ENCODE measurements at regions not wholly inside any gene's neighbourhood (a gene's known extent, or its start where the extent isn't known, plus 50 kb on each side); places are given as distances from the start of the nearest gene placed in this dataset.

- TF ChIP-seq, protein P1, sequence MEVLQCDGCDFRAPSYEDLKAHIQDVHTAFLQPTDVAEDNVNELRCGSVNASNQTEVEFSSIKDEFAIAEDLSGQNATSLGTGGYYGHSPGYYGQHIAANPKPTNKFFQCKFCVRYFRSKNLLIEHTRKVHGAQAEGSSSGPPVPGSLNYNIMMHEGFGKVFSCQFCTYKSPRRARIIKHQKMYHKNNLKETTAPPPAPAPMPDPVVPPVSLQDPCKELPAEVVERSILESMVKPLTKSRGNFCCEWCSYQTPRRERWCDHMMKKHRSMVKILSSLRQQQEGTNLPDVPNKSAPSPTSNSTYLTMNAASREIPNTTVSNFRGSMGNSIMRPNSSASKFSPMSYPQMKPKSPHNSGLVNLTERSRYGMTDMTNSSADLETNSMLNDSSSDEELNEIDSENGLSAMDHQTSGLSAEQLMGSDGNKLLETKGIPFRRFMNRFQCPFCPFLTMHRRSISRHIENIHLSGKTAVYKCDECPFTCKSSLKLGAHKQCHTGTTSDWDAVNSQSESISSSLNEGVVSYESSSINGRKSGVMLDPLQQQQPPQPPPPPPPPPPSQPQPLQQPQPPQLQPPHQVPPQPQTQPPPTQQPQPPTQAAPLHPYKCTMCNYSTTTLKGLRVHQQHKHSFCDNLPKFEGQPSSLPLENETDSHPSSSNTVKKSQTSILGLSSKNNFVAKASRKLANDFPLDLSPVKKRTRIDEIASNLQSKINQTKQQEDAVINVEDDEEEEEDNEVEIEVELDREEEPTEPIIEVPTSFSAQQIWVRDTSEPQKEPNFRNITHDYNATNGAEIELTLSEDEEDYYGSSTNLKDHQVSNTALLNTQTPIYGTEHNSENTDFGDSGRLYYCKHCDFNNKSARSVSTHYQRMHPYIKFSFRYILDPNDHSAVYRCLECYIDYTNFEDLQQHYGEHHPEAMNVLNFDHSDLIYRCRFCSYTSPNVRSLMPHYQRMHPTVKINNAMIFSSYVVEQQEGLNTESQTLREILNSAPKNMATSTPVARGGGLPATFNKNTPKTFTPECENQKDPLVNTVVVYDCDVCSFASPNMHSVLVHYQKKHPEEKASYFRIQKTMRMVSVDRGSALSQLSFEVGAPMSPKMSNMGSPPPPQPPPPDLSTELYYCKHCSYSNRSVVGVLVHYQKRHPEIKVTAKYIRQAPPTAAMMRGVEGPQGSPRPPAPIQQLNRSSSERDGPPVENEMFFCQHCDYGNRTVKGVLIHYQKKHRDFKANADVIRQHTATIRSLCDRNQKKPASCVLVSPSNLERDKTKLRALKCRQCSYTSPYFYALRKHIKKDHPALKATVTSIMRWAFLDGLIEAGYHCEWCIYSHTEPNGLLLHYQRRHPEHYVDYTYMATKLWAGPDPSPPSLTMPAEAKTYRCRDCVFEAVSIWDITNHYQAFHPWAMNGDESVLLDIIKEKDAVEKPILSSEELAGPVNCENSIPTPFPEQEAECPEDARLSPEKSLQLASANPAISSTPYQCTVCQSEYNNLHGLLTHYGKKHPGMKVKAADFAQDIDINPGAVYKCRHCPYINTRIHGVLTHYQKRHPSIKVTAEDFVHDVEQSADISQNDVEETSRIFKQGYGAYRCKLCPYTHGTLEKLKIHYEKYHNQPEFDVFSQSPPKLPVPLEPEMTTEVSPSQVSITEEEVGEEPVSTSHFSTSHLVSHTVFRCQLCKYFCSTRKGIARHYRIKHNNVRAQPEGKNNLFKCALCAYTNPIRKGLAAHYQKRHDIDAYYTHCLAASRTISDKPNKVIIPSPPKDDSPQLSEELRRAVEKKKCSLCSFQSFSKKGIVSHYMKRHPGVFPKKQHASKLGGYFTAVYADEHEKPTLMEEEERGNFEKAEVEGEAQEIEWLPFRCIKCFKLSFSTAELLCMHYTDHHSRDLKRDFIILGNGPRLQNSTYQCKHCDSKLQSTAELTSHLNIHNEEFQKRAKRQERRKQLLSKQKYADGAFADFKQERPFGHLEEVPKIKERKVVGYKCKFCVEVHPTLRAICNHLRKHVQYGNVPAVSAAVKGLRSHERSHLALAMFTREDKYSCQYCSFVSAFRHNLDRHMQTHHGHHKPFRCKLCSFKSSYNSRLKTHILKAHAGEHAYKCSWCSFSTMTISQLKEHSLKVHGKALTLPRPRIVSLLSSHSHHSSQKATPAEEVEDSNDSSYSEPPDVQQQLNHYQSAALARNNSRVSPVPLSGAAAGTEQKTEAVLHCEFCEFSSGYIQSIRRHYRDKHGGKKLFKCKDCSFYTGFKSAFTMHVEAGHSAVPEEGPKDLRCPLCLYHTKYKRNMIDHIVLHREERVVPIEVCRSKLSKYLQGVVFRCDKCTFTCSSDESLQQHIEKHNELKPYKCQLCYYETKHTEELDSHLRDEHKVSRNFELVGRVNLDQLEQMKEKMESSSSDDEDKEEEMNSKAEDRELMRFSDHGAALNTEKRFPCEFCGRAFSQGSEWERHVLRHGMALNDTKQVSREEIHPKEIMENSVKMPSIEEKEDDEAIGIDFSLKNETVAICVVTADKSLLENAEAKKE (CRISPR knock-in tag; IDR thresholded peaks at IDR 0.05): no peak
- TF ChIP-seq ZNF331 (CRISPR knock-in tag; IDR thresholded peaks at IDR 0.05; ENCODE audit: low read depth): no peak
- TF ChIP-seq, protein P2, sequence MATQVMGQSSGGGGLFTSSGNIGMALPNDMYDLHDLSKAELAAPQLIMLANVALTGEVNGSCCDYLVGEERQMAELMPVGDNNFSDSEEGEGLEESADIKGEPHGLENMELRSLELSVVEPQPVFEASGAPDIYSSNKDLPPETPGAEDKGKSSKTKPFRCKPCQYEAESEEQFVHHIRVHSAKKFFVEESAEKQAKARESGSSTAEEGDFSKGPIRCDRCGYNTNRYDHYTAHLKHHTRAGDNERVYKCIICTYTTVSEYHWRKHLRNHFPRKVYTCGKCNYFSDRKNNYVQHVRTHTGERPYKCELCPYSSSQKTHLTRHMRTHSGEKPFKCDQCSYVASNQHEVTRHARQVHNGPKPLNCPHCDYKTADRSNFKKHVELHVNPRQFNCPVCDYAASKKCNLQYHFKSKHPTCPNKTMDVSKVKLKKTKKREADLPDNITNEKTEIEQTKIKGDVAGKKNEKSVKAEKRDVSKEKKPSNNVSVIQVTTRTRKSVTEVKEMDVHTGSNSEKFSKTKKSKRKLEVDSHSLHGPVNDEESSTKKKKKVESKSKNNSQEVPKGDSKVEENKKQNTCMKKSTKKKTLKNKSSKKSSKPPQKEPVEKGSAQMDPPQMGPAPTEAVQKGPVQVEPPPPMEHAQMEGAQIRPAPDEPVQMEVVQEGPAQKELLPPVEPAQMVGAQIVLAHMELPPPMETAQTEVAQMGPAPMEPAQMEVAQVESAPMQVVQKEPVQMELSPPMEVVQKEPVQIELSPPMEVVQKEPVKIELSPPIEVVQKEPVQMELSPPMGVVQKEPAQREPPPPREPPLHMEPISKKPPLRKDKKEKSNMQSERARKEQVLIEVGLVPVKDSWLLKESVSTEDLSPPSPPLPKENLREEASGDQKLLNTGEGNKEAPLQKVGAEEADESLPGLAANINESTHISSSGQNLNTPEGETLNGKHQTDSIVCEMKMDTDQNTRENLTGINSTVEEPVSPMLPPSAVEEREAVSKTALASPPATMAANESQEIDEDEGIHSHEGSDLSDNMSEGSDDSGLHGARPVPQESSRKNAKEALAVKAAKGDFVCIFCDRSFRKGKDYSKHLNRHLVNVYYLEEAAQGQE (IDR thresholded peaks at IDR 0.05; ENCODE audit: unreplicated experiment): no peak
- TF ChIP-seq, protein P3, sequence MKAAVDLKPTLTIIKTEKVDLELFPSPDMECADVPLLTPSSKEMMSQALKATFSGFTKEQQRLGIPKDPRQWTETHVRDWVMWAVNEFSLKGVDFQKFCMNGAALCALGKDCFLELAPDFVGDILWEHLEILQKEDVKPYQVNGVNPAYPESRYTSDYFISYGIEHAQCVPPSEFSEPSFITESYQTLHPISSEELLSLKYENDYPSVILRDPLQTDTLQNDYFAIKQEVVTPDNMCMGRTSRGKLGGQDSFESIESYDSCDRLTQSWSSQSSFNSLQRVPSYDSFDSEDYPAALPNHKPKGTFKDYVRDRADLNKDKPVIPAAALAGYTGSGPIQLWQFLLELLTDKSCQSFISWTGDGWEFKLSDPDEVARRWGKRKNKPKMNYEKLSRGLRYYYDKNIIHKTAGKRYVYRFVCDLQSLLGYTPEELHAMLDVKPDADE (IDR thresholded peaks at IDR 0.05): no peak
- TF ChIP-seq, protein P4, sequence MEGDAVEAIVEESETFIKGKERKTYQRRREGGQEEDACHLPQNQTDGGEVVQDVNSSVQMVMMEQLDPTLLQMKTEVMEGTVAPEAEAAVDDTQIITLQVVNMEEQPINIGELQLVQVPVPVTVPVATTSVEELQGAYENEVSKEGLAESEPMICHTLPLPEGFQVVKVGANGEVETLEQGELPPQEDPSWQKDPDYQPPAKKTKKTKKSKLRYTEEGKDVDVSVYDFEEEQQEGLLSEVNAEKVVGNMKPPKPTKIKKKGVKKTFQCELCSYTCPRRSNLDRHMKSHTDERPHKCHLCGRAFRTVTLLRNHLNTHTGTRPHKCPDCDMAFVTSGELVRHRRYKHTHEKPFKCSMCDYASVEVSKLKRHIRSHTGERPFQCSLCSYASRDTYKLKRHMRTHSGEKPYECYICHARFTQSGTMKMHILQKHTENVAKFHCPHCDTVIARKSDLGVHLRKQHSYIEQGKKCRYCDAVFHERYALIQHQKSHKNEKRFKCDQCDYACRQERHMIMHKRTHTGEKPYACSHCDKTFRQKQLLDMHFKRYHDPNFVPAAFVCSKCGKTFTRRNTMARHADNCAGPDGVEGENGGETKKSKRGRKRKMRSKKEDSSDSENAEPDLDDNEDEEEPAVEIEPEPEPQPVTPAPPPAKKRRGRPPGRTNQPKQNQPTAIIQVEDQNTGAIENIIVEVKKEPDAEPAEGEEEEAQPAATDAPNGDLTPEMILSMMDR (conservative IDR thresholded peaks at IDR 0.05; ENCODE audit: low read depth in 2 of 2): no peak
- TF ChIP-seq STAT1 (IDR thresholded peaks at IDR 0.05; ENCODE audit: unreplicated experiment): no peak
These were observed 236.9 kb downstream of the TBXT start (continued) for GRCh38 chr6:165930668-165931214.

Measured in GM23338 (cell line).